ENCODE measurements at regions not wholly inside any gene's neighbourhood (a gene's known extent, or its start where the extent isn't known, plus 50 kb on each side); places are given as distances from the start of the nearest gene placed in this dataset.

GRCh38 chr5:149434162-149435014 is 55.3 kb upstream of the IL17B start (continued):
- TF ChIP-seq RAD21 (IDR thresholded peaks at IDR 0.05; ENCODE audit: low read length) (peak; percentile 91), NFIC (IDR thresholded peaks at IDR 0.05; ENCODE audit: borderline replicate concordance) (no peak), SIN3A (IDR thresholded peaks at IDR 0.05; ENCODE audit: borderline replicate concordance, low read depth, low read length) (0 out of 2 replicates have a peak, but pooled peaks have one; percentile 26), SMC3 (IDR thresholded peaks at IDR 0.05; ENCODE audit: low read depth, low read length) (peak; percentile 92), FOXM1 (IDR thresholded peaks at IDR 0.05; ENCODE audit: low read depth) (no peak), RFX5 (IDR thresholded peaks at IDR 0.05; ENCODE audit: low read length) (no peak), MXI1 (IDR thresholded peaks at IDR 0.05; ENCODE audit: low read depth, low read length) (no peak), GATA2 (CRISPR knock-in tag; IDR thresholded peaks at IDR 0.05) (no peak), EP300 (IDR thresholded peaks at IDR 0.05; ENCODE audit: borderline replicate concordance in 1 of 2, low read depth in 1 of 2, low read length in 1 of 2) (no peak), ZBTB33 (IDR thresholded peaks at IDR 0.05; ENCODE audit: borderline replicate concordance, low read depth) (no peak)

GRCh38 chr5:149433524-149434131 is 54.5 kb upstream of the IL17B start:
- 86% methylated on average over 7 of the region's 8 CpGs for WGBS (ENCODE audit: low lambda C conversion rate)
- no peak overlapping the region for H2AFZ ChIP-seq (ENCODE audit: low read depth)
- POLR2A ChIA-PET = interaction anchor here (0.6 to 4.7 kb wide), 10 partner anchors 11 to 148 kb away, joined by 3 to 49 read pairs (median 3); partner anchors contain the start of gene ARHGEF37

More at GRCh38 chr5:149433524-149434131, 54.5 kb upstream of the IL17B start:
- H3K27me3 ChIP-seq (ENCODE audit: insufficient read depth) = no peaks in the 10 kb centered on the region
- H3K9me3 ChIP-seq = no peaks in the 10 kb centered on the region
- H3K4me1 ChIP-seq (ENCODE audit: control insufficient read depth in 1 of 2, insufficient read depth in 2 of 2, low read depth in 1 of 2, low read length in 1 of 2) = peaks cover 0 to 24% of the 10 kb centered on the region in 2 experiments; a peak in 1 of 4 replicates
- no peaks in the 10 kb centered on the region for H4K20me1 ChIP-seq (ENCODE audit: insufficient read depth)
- H3K27ac ChIP-seq (ENCODE audit: low read depth in 2 of 2, low read length in 1 of 2) = peak overlapping the region; percentile 23 to 63; a peak in 2 of 4 replicates
- H3K36me3 ChIP-seq (replicated peaks in 1 of 2; ENCODE audit: control insufficient read depth in 1 of 2, insufficient read depth in 2 of 2, low read length in 1 of 2) = peaks cover 0 to 24% of the 10 kb centered on the region in 2 experiments
- no peaks in the 10 kb centered on the region for H3K9me2 ChIP-seq
- no peak overlapping the region for H3K4me3 ChIP-seq (ENCODE audit: low read depth in 2 of 2, low read length in 1 of 2)
- no peak overlapping the region for H3K4me2 ChIP-seq
- no peak for DNase-seq
- CTCF ChIA-PET = interaction anchor here (0.7 to 52.5 kb wide), 48 partner anchors 11 to 704 kb away, joined by 3 to 1751 read pairs (median 4); partner anchors contain the start of genes AFAP1L1, CSNK1A1, IL17B and PCYOX1L
- no peak overlapping the region for H3K9ac ChIP-seq
- TF ChIP-seq PBX3 (IDR thresholded peaks at IDR 0.05) (0 out of 2 replicates have a peak, but pooled peaks have one; percentile 2), FOXJ3 (CRISPR knock-in tag; IDR thresholded peaks at IDR 0.05) (no peak)
- H3K79me2 ChIP-seq (ENCODE audit: insufficient read depth) = no peaks in the 10 kb centered on the region
- H3F3A ChIP-seq (replicated peaks; ENCODE audit: insufficient read depth) = peaks cover 55% of the 10 kb centered on the region
